GM13977 (cell line): ENCODE measurements at regions not wholly inside any gene's neighbourhood (a gene's known extent, or its start where the extent isn't known, plus 50 kb on each side); places are given as distances from the start of the nearest gene placed in this dataset.

Experiments
- DNase-seq: peaks from one replicate; pipeline ENCODE4 v3.0.0; 2012; ENCODE audit warnings: low spot score
- in situ Hi-C: fragments of 300-500 bp; cut with MboI; formaldehyde crosslinking; loops from one replicate; pipeline ENCODE4 v1.12.0; 2022; ENCODE audit warnings: low sequenced_read_pairs, low pct_unique_long_range_greater_than_20kb, mixed read lengths, inconsistent platforms; ENCODE audit not compliant: unreplicated experiment
- TF ChIP-seq, protein P1 (sequence below): IDR thresholded peaks from 2 replicates; pipeline ENCODE4 v1.5.1; 2012; ENCODE audit warnings: mild to moderate bottlenecking, control low read depth; ENCODE audit not compliant: insufficient read depth; ENCODE audit errors: extremely low read depth, missing control alignments

DNA sequence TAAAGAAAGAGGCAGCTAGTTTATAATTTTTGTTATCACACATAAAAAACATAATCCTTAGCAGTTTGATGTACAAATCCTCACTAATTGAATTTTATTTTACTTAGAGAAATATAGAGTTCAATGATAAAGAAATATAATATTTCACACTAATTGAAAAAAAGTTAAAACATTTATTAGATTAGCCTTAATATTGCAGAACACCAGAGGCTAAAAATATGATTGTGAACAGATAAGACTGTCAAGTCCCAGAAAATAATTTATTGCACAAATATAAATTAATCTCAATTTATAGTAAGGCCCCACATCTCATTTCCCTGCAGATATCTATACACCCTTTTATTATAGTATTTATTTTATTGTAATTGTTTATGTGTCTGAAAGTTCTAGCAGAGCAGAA lies 690.8 kb upstream of the PHF14 start:
- TF ChIP-seq, protein P1, sequence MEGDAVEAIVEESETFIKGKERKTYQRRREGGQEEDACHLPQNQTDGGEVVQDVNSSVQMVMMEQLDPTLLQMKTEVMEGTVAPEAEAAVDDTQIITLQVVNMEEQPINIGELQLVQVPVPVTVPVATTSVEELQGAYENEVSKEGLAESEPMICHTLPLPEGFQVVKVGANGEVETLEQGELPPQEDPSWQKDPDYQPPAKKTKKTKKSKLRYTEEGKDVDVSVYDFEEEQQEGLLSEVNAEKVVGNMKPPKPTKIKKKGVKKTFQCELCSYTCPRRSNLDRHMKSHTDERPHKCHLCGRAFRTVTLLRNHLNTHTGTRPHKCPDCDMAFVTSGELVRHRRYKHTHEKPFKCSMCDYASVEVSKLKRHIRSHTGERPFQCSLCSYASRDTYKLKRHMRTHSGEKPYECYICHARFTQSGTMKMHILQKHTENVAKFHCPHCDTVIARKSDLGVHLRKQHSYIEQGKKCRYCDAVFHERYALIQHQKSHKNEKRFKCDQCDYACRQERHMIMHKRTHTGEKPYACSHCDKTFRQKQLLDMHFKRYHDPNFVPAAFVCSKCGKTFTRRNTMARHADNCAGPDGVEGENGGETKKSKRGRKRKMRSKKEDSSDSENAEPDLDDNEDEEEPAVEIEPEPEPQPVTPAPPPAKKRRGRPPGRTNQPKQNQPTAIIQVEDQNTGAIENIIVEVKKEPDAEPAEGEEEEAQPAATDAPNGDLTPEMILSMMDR = no peak
- in situ Hi-C loops = no loop called here
- no peak for DNase-seq

DNA sequence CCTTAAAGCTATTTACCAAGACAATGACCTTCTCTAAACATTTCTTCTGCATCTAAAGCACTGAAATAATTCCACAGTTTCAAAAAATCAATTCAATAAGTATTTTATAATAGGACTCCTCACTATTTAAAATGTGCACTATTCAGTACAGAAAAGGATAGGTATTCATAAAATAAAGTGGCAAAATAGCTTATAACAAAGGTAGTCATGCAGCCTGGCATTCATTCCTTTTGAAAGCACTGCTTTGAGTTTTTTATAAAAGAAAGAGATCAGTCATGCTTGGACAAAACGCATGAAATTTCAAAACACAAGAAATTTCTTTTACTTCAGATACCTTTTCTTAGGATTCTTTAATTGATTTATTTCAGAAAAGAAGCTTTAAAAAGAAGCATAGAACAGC lies 689.7 kb upstream of the PHF14 start:
- TF ChIP-seq, protein P1 = no peak
- in situ Hi-C loops = no loop called here
- no peak for DNase-seq

DNA sequence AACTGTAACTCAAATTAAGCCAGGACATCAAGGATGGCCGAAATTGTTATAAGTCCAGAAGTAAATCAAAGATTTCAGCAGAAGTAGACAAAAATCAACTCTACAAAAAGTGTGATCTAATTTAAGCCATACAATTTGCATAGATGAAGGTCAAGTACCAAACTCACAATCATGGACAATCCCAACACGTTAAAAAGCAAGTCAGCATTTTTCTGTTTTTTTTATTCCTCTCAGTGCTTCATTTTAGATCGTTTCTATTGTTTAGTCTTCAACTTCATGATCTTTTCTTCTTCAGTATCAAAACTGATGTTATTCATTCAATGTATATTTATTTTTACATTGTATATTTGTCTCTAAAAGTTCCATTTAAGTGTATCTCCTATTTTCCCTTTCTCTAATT lies 674.3 kb upstream of the PHF14 start:
- in situ Hi-C loops = no loop called here
- TF ChIP-seq, protein P1 = no peak
- no peak for DNase-seq

DNA sequence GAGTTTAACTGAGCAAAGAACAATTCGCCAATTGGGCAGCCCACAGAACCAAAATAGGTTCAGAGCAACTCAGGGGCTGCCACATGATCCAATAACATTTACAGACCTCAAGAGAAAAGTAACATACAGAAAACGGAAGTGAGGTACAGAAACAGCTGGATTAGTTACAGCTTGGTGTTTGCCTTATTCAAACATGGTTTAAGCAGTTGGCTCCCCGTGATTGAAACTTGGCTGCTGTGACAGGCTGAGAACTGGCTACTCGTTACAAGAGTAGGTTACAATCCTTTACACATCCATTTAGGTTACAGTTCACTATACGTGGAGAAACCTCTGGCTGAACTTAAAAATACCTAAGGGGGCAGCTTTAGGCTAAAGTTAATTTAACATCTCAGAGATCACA lies 673.1 kb upstream of the PHF14 start:
- TF ChIP-seq, protein P1 = no peak
- no peak for DNase-seq
- in situ Hi-C loops = no loop called here

DNA sequence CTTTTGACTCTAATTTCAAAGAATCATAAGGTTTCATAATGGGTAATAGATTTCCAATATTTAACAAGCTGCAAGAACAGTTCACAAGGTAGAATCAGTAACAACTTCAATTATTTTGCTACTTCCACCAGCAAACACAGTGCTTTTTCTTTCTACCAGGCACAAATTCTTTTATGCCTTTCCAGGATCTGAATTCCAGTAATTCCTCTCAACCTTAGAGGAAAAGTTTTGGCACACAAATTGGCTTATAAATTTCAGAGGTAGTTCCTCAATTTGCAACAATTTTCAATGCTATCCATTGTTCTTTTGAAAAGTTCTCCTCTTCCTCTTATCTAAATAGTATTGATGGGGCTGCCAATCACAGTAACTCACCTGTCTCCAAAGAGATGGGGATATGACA lies 665.4 kb upstream of the PHF14 start:
- in situ Hi-C loops = no loop called here
- DNase-seq = no peak
- TF ChIP-seq, protein P1 = no peak

DNA sequence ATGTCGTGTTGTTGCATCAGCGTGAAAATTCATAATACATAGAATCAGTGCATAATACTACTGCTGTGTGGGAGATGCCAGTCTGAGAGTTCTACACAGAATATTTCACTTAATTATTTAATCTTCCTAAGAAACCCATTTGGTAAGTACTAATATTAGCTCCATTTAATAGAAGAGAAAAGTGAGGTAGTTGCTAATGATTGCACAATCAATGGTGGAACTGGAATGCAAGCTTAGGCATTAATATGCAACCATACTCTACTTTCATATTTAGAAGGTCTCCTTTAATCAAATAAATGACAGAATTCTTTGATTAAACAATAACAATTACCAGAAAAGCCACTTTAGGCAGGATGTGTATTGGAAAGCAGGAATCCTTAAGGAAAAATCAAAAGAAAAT lies 660.7 kb upstream of the PHF14 start:
- no peak for DNase-seq
- TF ChIP-seq, protein P1 = no peak
- in situ Hi-C loops = no loop called here

DNA sequence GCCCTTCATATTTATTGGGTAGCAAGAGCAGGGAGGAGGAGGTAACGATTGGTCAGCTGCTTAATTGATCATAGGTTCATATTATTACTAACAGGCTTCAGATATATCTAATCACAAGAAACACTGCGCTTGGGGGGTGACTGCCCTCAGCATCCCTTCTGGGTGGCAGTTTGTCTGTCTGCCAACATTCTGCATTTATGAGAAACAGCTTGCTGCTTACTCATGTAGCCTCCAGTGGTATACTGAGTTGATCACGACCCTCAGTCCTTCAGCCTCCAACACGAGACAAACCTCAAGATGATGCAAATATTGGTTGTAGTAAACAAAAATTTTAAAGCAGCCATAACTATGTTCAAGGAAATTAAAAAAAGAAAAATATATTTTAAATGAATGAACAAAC lies 657.8 kb upstream of the PHF14 start:
- DNase-seq = no peak
- in situ Hi-C loops = no loop called here
- TF ChIP-seq, protein P1 = no peak
